ENCODE measurements at regions not wholly inside any gene's neighbourhood (a gene's known extent, or its start where the extent isn't known, plus 50 kb on each side); places are given as distances from the start of the nearest gene placed in this dataset.

- Mint-ChIP-seq H3K27ac (no peak overlapping the region), H3K9me3 (no peaks in the 10 kb centered on the region), H3K36me3 (ENCODE audit: low read depth) (no peaks in the 10 kb centered on the region), H3K4me1 (peaks cover 24% of the 10 kb centered on the region), H3K4me3 (no peak overlapping the region), H3K27me3 (ENCODE audit: low read depth) (peaks cover 8% of the 10 kb centered on the region)
- TF ChIP-seq CTCF (IDR thresholded peaks at IDR 0.05; ENCODE audit: unreplicated experiment in 3 of 3) = no peak
Observed at GRCh38 chr10:121355161-121355560, 243.1 kb downstream of the FGFR2 start.

- no peak for TF ChIP-seq CTCF (IDR thresholded peaks at IDR 0.05; ENCODE audit: unreplicated experiment in 3 of 3)
- Mint-ChIP-seq H3K9me3 (no peaks in the 10 kb centered on the region), H3K4me3 (no peak overlapping the region), H3K36me3 (ENCODE audit: low read depth) (no peaks in the 10 kb centered on the region), H3K4me1 (peaks cover 21% of the 10 kb centered on the region), H3K27me3 (ENCODE audit: low read depth) (peaks cover 8% of the 10 kb centered on the region), H3K27ac (no peak overlapping the region)
Observed at GRCh38 chr10:121356183-121356582, 242.1 kb downstream of the FGFR2 start.

- Mint-ChIP-seq H3K27me3 (ENCODE audit: low read depth) (peaks cover 17% of the 10 kb centered on the region), H3K9me3 (no peaks in the 10 kb centered on the region), H3K27ac (peak overlapping the region in 2 of 3 experiments; percentile 14 to 45), H3K36me3 (ENCODE audit: low read depth) (no peaks in the 10 kb centered on the region), H3K4me1 (peaks cover 11% of the 10 kb centered on the region), H3K4me3 (no peak overlapping the region)
- TF ChIP-seq CTCF (IDR thresholded peaks at IDR 0.05; ENCODE audit: unreplicated experiment in 3 of 3) = no peak
Observed at GRCh38 chr10:121357401-121357800, 240.8 kb downstream of the FGFR2 start.

GRCh38 chr10:121362026-121362425, 236.2 kb downstream of the FGFR2 start:
- no peaks in the 10 kb centered on the region for H3K4me1 Mint-ChIP-seq
- no peaks in the 10 kb centered on the region for H3K36me3 Mint-ChIP-seq (ENCODE audit: low read depth)
- TF ChIP-seq CTCF (IDR thresholded peaks at IDR 0.05; ENCODE audit: unreplicated experiment in 3 of 3) = no peak
- peaks cover 12% of the 10 kb centered on the region for H3K27me3 Mint-ChIP-seq (ENCODE audit: low read depth)
- H3K4me3 Mint-ChIP-seq = no peak overlapping the region
- no peaks in the 10 kb centered on the region for H3K9me3 Mint-ChIP-seq
- H3K27ac Mint-ChIP-seq = no peak overlapping the region

- H3K4me1 Mint-ChIP-seq = peaks cover 20% of the 10 kb centered on the region
- no peaks in the 10 kb centered on the region for H3K36me3 Mint-ChIP-seq (ENCODE audit: low read depth)
- TF ChIP-seq CTCF (IDR thresholded peaks at IDR 0.05; ENCODE audit: unreplicated experiment in 3 of 3) = no peak
- no peak overlapping the region for H3K27ac Mint-ChIP-seq
- no peak overlapping the region for H3K4me3 Mint-ChIP-seq
- H3K9me3 Mint-ChIP-seq = no peaks in the 10 kb centered on the region
- peaks cover 15% of the 10 kb centered on the region for H3K27me3 Mint-ChIP-seq (ENCODE audit: low read depth)
Observed at GRCh38 chr10:121365566-121365965, 232.7 kb downstream of the FGFR2 start.

GRCh38 chr10:121368347-121369025, 229.8 kb downstream of the FGFR2 start:
- Mint-ChIP-seq H3K27me3 (ENCODE audit: low read depth) (peaks cover 8% of the 10 kb centered on the region), H3K9me3 (no peaks in the 10 kb centered on the region), H3K4me3 (peak overlapping the region in 1 of 3 experiments; percentile 11), H3K27ac (peak overlapping the region in 2 of 3 experiments; percentile 3 to 27), H3K4me1 (peaks cover 20% of the 10 kb centered on the region), H3K36me3 (ENCODE audit: low read depth) (no peaks in the 10 kb centered on the region)
- no peak for TF ChIP-seq CTCF (IDR thresholded peaks at IDR 0.05; ENCODE audit: unreplicated experiment in 3 of 3)

Data from nephron (organoid).